OCI-LY3 (cell line): ENCODE measurements at regions not wholly inside any gene's neighbourhood (a gene's known extent, or its start where the extent isn't known, plus 50 kb on each side); places are given as distances from the start of the nearest gene placed in this dataset.

ENCODE experiments used
- EZH2phosphoT487 ChIP-seq: fragments of 200-600 bp; shearing (Covaris generic); IDR thresholded peaks from 2 replicates; pipeline ENCODE4 v1.6.1; 2018; ENCODE audit warnings: antibody characterized with exemption, mixed run types, low read depth
- TF ChIP-seq, protein P1 (sequence below): fragments of 200-600, 300-600 bp; sonication (generic); IDR thresholded peaks from 2 replicates; pipeline ENCODE4 v1.5.1; 2014; ENCODE audit warnings: antibody characterized with exemption, low read length, low read depth

DNA sequence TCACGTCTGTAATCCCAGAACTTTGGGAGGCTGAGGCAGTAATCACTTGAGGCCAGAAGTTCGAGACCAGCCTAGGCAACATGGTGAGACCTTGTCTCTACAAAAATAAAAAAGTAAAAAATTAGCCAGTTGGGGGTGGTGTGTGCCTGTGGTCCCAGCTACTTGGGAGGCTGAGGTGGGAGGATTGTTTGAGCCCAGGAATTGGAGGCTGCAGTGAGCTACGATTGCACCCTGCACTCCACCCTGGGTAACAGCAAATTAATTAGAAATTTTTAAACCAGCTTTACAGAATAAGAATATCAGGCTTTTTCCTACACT, 136.0 kb downstream of the EPC1 start:
- TF ChIP-seq, protein P1, sequence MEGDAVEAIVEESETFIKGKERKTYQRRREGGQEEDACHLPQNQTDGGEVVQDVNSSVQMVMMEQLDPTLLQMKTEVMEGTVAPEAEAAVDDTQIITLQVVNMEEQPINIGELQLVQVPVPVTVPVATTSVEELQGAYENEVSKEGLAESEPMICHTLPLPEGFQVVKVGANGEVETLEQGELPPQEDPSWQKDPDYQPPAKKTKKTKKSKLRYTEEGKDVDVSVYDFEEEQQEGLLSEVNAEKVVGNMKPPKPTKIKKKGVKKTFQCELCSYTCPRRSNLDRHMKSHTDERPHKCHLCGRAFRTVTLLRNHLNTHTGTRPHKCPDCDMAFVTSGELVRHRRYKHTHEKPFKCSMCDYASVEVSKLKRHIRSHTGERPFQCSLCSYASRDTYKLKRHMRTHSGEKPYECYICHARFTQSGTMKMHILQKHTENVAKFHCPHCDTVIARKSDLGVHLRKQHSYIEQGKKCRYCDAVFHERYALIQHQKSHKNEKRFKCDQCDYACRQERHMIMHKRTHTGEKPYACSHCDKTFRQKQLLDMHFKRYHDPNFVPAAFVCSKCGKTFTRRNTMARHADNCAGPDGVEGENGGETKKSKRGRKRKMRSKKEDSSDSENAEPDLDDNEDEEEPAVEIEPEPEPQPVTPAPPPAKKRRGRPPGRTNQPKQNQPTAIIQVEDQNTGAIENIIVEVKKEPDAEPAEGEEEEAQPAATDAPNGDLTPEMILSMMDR: no peak
- no peak for TF ChIP-seq EZH2phosphoT487
